RWPE2 (cell line): ENCODE measurements at regions not wholly inside any gene's neighbourhood (a gene's known extent, or its start where the extent isn't known, plus 50 kb on each side); places are given as distances from the start of the nearest gene placed in this dataset.
A peak's percentile ranks its signal among the peaks of the same experiment; 100 is the strongest.

Source experiments
- ATAC-seq: fragments of 200-7000 bp; cut with Tn5 transposase; 3 replicates; pipeline ENCODE4 v1.9.1; 2021; ENCODE audit warnings: low read depth
- DNase-seq: peaks from one replicate; pipeline ENCODE4 v3.0.0-alpha.2; 2020; ENCODE audit warnings: low spot score
- H3K27ac ChIP-seq: fragments of 450-650 bp; 2 replicates; pipeline ENCODE4 v1.5.1; 2017; ENCODE audit warnings: mild to moderate bottlenecking; ENCODE audit not compliant: poor library complexity, severe bottlenecking
- H3K27me3 ChIP-seq: fragments of 250-450 bp; sonication (Bioruptor Pico); 2 replicates; pipeline ENCODE4 v1.5.1; 2021; ENCODE audit warnings: mild to moderate bottlenecking, moderate library complexity; ENCODE audit not compliant: insufficient read depth, poor library complexity, severe bottlenecking
- H3K36me3 ChIP-seq: fragments of 250-450 bp; sonication (Bioruptor Pico); 2 replicates; pipeline ENCODE4 v1.5.1; 2020; ENCODE audit warnings: low read depth, mild to moderate bottlenecking, moderate library complexity
- H3K4me1 ChIP-seq: fragments of 250-450 bp; sonication (Bioruptor Pico); 2 replicates; pipeline ENCODE4 v1.5.1; 2021; ENCODE audit warnings: mild to moderate bottlenecking, moderate library complexity; ENCODE audit not compliant: insufficient read depth, poor library complexity, severe bottlenecking
- H3K4me3 ChIP-seq: fragments of 250-450 bp; sonication (Bioruptor Pico); 2 replicates; pipeline ENCODE4 v1.5.1; 2021; ENCODE audit warnings: mild to moderate bottlenecking, moderate library complexity; ENCODE audit not compliant: severe bottlenecking
- H3K9me3 ChIP-seq: fragments of 250-450 bp; sonication (Bioruptor Pico); 2 replicates; pipeline ENCODE4 v1.5.1; 2021; ENCODE audit warnings: mild to moderate bottlenecking, moderate library complexity; ENCODE audit not compliant: severe bottlenecking
- TF ChIP-seq, protein P1 (sequence below): fragments of 450-650 bp; IDR thresholded peaks from one replicate; pipeline ENCODE4 v1.5.1; 2017; ENCODE audit warnings: mild to moderate bottlenecking, moderate library complexity; ENCODE audit not compliant: poor library complexity, severe bottlenecking

DNA sequence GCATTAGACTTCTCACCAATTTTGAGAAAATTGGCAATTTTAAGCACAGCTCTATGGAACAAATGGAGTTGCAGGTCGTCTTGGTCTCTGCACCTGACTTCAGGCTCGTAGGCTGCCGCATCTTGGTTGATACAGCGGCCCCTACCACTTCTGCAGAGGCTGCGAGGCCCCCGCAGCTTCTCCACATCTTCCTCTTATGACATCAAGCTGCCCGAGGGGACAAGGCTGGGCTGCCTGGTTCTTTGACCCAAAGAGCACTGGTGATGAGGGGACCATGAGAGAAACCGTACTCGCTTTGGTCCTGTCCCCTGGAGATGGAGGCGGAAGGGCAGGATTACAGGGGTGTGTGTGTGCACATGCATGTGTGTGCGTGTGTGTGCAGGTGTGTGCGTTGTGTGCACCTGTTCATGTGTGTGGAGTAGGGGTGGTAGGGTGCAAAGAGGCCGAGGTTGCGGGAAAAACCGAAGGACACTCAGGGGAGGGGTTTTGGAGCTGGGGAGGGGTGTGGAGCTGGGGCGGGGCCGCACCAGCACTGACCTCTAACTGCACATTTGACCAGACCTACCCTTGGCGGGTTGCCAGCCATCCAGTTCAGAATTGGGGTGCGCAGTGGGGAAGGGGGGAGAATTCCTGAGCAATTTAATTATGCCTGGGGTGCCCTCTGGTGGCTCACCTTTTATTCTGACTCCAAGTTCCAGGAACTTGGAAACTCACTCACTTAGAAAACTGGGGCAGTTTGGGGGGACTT, 65.1 kb upstream of the ARHGEF7 start:
- TF ChIP-seq, protein P1, sequence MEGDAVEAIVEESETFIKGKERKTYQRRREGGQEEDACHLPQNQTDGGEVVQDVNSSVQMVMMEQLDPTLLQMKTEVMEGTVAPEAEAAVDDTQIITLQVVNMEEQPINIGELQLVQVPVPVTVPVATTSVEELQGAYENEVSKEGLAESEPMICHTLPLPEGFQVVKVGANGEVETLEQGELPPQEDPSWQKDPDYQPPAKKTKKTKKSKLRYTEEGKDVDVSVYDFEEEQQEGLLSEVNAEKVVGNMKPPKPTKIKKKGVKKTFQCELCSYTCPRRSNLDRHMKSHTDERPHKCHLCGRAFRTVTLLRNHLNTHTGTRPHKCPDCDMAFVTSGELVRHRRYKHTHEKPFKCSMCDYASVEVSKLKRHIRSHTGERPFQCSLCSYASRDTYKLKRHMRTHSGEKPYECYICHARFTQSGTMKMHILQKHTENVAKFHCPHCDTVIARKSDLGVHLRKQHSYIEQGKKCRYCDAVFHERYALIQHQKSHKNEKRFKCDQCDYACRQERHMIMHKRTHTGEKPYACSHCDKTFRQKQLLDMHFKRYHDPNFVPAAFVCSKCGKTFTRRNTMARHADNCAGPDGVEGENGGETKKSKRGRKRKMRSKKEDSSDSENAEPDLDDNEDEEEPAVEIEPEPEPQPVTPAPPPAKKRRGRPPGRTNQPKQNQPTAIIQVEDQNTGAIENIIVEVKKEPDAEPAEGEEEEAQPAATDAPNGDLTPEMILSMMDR, result peak; percentile 62
- no peak overlapping the region for H3K4me3 ChIP-seq
- no peaks in the 10 kb centered on the region for H3K36me3 ChIP-seq
- DNase-seq (no peak), ATAC-seq (no peak)
- peaks cover 4% of the 10 kb centered on the region for H3K27me3 ChIP-seq
- H3K4me1 ChIP-seq, result no peaks in the 10 kb centered on the region
- no peak overlapping the region for H3K27ac ChIP-seq
- no peaks in the 10 kb centered on the region for H3K9me3 ChIP-seq

DNA sequence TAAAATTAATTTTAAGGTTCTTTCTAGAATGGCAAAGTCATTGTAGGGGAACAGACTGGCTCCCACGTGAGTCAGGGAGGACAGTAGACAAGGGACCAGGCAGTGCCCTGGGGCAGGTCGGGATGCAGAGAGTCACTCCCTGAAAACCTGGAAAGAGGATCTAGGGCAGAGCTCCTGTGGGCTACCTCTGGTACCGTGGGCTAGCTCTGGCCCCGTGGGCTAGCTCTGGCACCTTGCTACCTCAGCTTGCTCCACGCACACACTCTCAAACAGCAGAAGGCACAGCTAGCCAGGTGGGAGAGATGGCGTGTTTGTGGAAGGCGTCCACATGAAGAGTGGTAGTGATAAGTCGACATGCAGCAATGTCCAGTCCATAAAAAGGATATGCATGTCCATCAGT, 66.7 kb upstream of the ARHGEF7 start:
- Histone ChIP-seq H3K4me1 (no peaks in the 10 kb centered on the region), H3K36me3 (no peaks in the 10 kb centered on the region), H3K27ac (no peak overlapping the region), H3K9me3 (no peaks in the 10 kb centered on the region), H3K4me3 (no peak overlapping the region), H3K27me3 (no peaks in the 10 kb centered on the region)
- ATAC-seq, result no peak
- DNase-seq, result no peak
- TF ChIP-seq, protein P1, result no peak

DNA sequence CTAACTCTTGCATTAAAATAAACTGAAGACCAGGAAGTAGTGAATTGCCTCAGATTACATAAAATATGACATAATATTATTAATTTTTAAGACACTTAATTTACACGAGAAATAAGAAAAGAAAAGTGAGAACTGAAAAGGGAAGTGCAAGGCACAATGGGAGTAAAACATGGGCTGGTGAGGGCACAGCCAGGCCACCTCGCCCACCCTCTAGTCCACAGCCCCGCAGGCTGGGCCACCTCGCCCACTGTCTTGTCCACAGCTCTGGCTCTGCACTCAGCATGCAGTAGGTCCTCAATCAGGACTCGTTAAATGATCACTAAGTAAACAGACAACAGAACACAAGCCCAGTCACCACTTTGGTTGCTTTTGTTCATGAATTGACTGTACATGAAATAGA, 67.8 kb upstream of the ARHGEF7 start:
- H3K36me3 ChIP-seq, result no peaks in the 10 kb centered on the region
- TF ChIP-seq, protein P1, result no peak
- H3K9me3 ChIP-seq, result no peaks in the 10 kb centered on the region
- no peak for DNase-seq
- no peaks in the 10 kb centered on the region for H3K27me3 ChIP-seq
- H3K4me1 ChIP-seq, result no peaks in the 10 kb centered on the region
- no peak for ATAC-seq
- no peak overlapping the region for H3K4me3 ChIP-seq
- no peak overlapping the region for H3K27ac ChIP-seq

DNA sequence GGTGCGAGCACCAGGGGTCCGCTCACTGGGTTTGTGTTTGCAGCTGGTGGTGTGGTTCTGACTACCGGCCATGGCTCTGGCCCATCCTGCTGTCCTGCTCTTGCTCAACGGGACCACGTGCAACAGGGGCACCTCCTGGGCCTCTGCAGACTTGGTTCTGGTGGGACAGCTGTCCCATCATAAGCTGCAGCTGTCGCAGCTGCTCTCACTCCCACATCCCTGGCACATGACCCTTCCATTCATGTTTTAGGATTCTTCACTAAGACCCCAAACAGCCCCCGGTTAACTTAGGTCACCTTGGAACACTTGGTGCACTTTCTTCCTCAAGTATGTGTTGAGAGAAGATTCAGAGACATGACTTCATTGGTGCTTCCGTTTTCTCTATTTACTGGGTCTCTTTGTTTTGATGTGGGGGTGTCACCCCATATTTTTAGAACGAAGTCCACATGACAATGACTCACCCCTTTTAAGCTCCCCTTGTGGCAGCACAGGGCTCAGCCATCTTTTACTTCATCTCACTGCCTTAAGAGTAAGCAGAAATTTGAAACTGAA, 68.4 kb upstream of the ARHGEF7 start:
- no peak overlapping the region for H3K4me3 ChIP-seq
- no peaks in the 10 kb centered on the region for H3K27me3 ChIP-seq
- H3K36me3 ChIP-seq, result no peaks in the 10 kb centered on the region
- TF ChIP-seq, protein P1, result no peak
- no peaks in the 10 kb centered on the region for H3K4me1 ChIP-seq
- ATAC-seq (no peak), DNase-seq (no peak)
- no peaks in the 10 kb centered on the region for H3K9me3 ChIP-seq
- no peak overlapping the region for H3K27ac ChIP-seq

DNA sequence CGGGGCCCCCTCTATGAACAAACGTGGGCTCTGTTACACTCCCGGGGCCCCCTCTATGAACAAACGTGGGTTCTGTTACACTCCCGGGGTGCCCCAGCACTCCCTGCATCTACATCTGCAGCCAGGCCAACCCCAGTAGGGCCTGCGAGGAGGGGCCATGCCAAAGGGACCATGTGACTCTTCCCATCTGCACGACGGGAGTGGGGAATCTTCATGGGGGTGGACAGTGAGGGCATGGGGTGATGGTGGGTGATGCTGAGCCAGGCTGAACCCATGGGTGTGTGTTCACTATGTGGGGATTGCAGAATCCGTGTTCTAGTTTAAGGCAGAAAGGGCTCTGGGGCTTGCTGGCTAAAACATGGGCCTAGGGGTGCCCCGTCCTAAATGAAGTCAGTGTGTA, 69.9 kb upstream of the ARHGEF7 start:
- Histone ChIP-seq H3K27me3 (no peaks in the 10 kb centered on the region), H3K4me1 (no peaks in the 10 kb centered on the region), H3K9me3 (no peaks in the 10 kb centered on the region), H3K36me3 (no peaks in the 10 kb centered on the region), H3K4me3 (no peak overlapping the region), H3K27ac (no peak overlapping the region)
- TF ChIP-seq, protein P1, result no peak
- ATAC-seq, result no peak
- no peak for DNase-seq
